HT-29 (cell line): ENCODE measurements at regions not wholly inside any gene's neighbourhood (a gene's known extent, or its start where the extent isn't known, plus 50 kb on each side); places are given as distances from the start of the nearest gene placed in this dataset.
"Not testable (repeated sequence)": the region's sequence is repeated elsewhere in the genome, so short reads cannot be mapped to it uniquely, and the experiment has no call there.

ENCODE experiments used
- DNase-seq: peaks from one replicate; pipeline ENCODE4 v3.0.0-alpha.2; 2015; ENCODE audit warnings: low spot score

GRCh38 chr9:97179616-97180015 is 127.8 kb upstream of the CCDC180 start:
- no peak for DNase-seq

- no peak for DNase-seq
Observed at GRCh38 chr9:97176206-97176605, 131.3 kb upstream of the CCDC180 start.

- DNase-seq, result not testable (repeated sequence)
Observed at GRCh38 chr9:97168174-97168573, 129.2 kb upstream of the CTSV start.

- not testable (repeated sequence) for DNase-seq
Observed at GRCh38 chr9:97166496-97167138, 127.7 kb upstream of the CTSV start.

- no peak for DNase-seq
Observed at GRCh38 chr9:97160255-97160654, 121.3 kb upstream of the CTSV start.

GRCh38 chr9:97158722-97159121 is 119.8 kb upstream of the CTSV start:
- DNase-seq, result not testable (repeated sequence)

GRCh38 chr9:97155441-97155840 is 116.5 kb upstream of the CTSV start:
- DNase-seq, result not testable (repeated sequence)

- no peak for DNase-seq
Observed at GRCh38 chr9:97153967-97154366, 115.0 kb upstream of the CTSV start.

GRCh38 chr9:97153160-97153559 is 114.2 kb upstream of the CTSV start:
- not testable (repeated sequence) for DNase-seq

- not testable (repeated sequence) for DNase-seq
Observed at GRCh38 chr9:97150471-97150870, 111.5 kb upstream of the CTSV start.

- DNase-seq, result not testable (repeated sequence)
Observed at GRCh38 chr9:97148428-97148827, 109.5 kb upstream of the CTSV start.

- not testable (repeated sequence) for DNase-seq
Observed at GRCh38 chr9:97145680-97146079, 106.7 kb upstream of the CTSV start.

- no peak for DNase-seq
Observed at GRCh38 chr9:97140566-97140965, 101.6 kb upstream of the CTSV start.

GRCh38 chr9:97136421-97136820 is 97.5 kb upstream of the CTSV start:
- no peak for DNase-seq

GRCh38 chr9:97133966-97134365 is 95.0 kb upstream of the CTSV start:
- not testable (repeated sequence) for DNase-seq

- DNase-seq, result no peak
Observed at GRCh38 chr9:97132865-97133264, 93.9 kb upstream of the CTSV start.

GRCh38 chr9:97130864-97131263 is 91.9 kb upstream of the CTSV start:
- not testable (repeated sequence) for DNase-seq

- not testable (repeated sequence) for DNase-seq
Observed at GRCh38 chr9:97130387-97130786, 91.4 kb upstream of the CTSV start.

GRCh38 chr9:97128919-97129318 is 90.0 kb upstream of the CTSV start:
- DNase-seq, result no peak

- no peak for DNase-seq
Observed at GRCh38 chr9:97124256-97124655, 85.3 kb upstream of the CTSV start.

GRCh38 chr9:97110696-97111095 is 71.8 kb upstream of the CTSV start:
- DNase-seq, result no peak

- DNase-seq, result peak; percentile 83
Observed at GRCh38 chr9:97109194-97109811, 70.4 kb upstream of the CTSV start.

- DNase-seq, result peak; percentile 25
Observed at GRCh38 chr9:97105220-97105619, 66.3 kb upstream of the CTSV start.
